SK-N-SH treated with all-trans-retinoic acid at 6 μM for 48 hours (cell line): ENCODE measurements at regions not wholly inside any gene's neighbourhood (a gene's known extent, or its start where the extent isn't known, plus 50 kb on each side); places are given as distances from the start of the nearest gene placed in this dataset.

ENCODE experiments used
- CSDC2 ChIP-seq: fragments of 250-450 bp; sonication (Bioruptor Pico); IDR thresholded peaks from 2 replicates; pipeline ENCODE4 v1.5.0; 2020; ENCODE audit warnings: mild to moderate bottlenecking, moderate library complexity
- OSR1 ChIP-seq: fragments of 250-450 bp; sonication (Bioruptor Pico); IDR thresholded peaks from 2 replicates; pipeline ENCODE4 v1.8.0; 2022; ENCODE audit warnings: moderate library complexity, mild to moderate bottlenecking, inconsistent platforms
- PATZ1 ChIP-seq: fragments of 250-450 bp; sonication (Bioruptor Pico); IDR thresholded peaks from 2 replicates; pipeline ENCODE4 v1.8.0; 2020; ENCODE audit warnings: mild to moderate bottlenecking, moderate library complexity, borderline replicate concordance
- RARB ChIP-seq: fragments of 250-450 bp; sonication (Bioruptor Pico); IDR thresholded peaks from 2 replicates; pipeline ENCODE4 v1.8.0; 2021; ENCODE audit warnings: mild to moderate bottlenecking, moderate library complexity
- ZNF70 ChIP-seq: fragments of 450-650 bp; formaldehyde crosslinking; IDR thresholded peaks from 2 replicates; pipeline ENCODE4 v1.5.0; 2020; ENCODE audit warnings: mild to moderate bottlenecking, moderate library complexity

- TF ChIP-seq RARB (CRISPR knock-in tag) (no peak), PATZ1 (CRISPR knock-in tag) (no peak), CSDC2 (no peak), ZNF70 (CRISPR knock-in tag) (no peak), OSR1 (no peak)
These were observed 129.8 kb upstream of the AKR1E2 start for GRCh38 chr10:4696186-4696585.
